ENCODE measurements at regions not wholly inside any gene's neighbourhood (a gene's known extent, or its start where the extent isn't known, plus 50 kb on each side); places are given as distances from the start of the nearest gene placed in this dataset.

GRCh38 chr2:106629981-106630380, 142.8 kb downstream of the CD8B2 start:
- no peak for TF ChIP-seq SP1 (IDR thresholded peaks at IDR 0.05; ENCODE audit: low read depth)
- no peak for TF ChIP-seq POLR2AphosphoS5 (IDR thresholded peaks at IDR 0.05; ENCODE audit: low read depth, low read length)
- no peak for TF ChIP-seq FOSL1 (IDR thresholded peaks at IDR 0.05; ENCODE audit: low read depth)
- no peak for TF ChIP-seq CTCF (IDR thresholded peaks at IDR 0.05 in 2 of 3, conservative IDR thresholded peaks at IDR 0.05 in 1 of 3; ENCODE audit: borderline replicate concordance in 1 of 3, insufficient read depth in 1 of 3, low read depth in 2 of 3, low read length in 2 of 3)
- TF ChIP-seq SIN3A (IDR thresholded peaks at IDR 0.05; ENCODE audit: low read depth) = no peak
- no peak for TF ChIP-seq ZBTB33 (IDR thresholded peaks at IDR 0.05; ENCODE audit: extremely low read depth, insufficient replicate concordance, low read length)
- no peak for TF ChIP-seq ATF3 (IDR thresholded peaks at IDR 0.05)
- Histone ChIP-seq H3K9me2 (ENCODE audit: insufficient read depth) (no peaks in the 10 kb centered on the region), H3K27me3 (ENCODE audit: insufficient read depth, low read length) (0 out of 2 replicates have a peak, but pooled peaks cover 5% of the 10 kb centered on the region), H3K9me3 (ENCODE audit: control insufficient read depth in 1 of 2, insufficient read depth in 1 of 2, low read depth in 1 of 2, low read length in 2 of 2) (peaks cover 0 to 3% of the 10 kb centered on the region in 2 experiments; a peak in 1 of 4 replicates), H3K36me3 (ENCODE audit: control insufficient read depth in 1 of 2, insufficient read depth in 2 of 2, low read length in 2 of 2) (no peaks in the 10 kb centered on the region), H3K9ac (ENCODE audit: low read length) (no peak overlapping the region), H3K4me3 (replicated peaks in 1 of 2; ENCODE audit: low read depth in 1 of 2, low read length in 2 of 2) (no peak overlapping the region), H3K27ac (ENCODE audit: low read depth, low read length) (no peak overlapping the region), H4K20me1 (ENCODE audit: insufficient read depth) (no peaks in the 10 kb centered on the region), H2AFZ (ENCODE audit: low read depth, low read length, poor library complexity, severe bottlenecking) (no peak overlapping the region), H3K4me2 (ENCODE audit: low read length) (no peak overlapping the region), H3K4me1 (ENCODE audit: control insufficient read depth in 1 of 2, insufficient read depth in 2 of 2, low read length in 2 of 2) (no peaks in the 10 kb centered on the region), H3K79me2 (ENCODE audit: insufficient read depth, low read length) (no peaks in the 10 kb centered on the region)
- intact Hi-C loops (cut with micrococcal nuclease) = no loop called here
- RAD21 ChIA-PET (ENCODE audit: low non-redundant PET in 1 of 2, low total read pairs in 2 of 2, uncharacterized antibody in 2 of 2, unreplicated experiment in 2 of 2) = no interaction called here
- DNase-seq (ENCODE audit: low read depth, low spot score) (no peak), ATAC-seq (no peak)
- POLR2A ChIA-PET = no interaction called here
- CTCF ChIA-PET = no interaction called here
- BruUV-seq (replicated peaks) = no TSS peak

Measured in HCT116 (cell line).